ENCODE measurements at regions not wholly inside any gene's neighbourhood (a gene's known extent, or its start where the extent isn't known, plus 50 kb on each side); places are given as distances from the start of the nearest gene placed in this dataset.

DNA sequence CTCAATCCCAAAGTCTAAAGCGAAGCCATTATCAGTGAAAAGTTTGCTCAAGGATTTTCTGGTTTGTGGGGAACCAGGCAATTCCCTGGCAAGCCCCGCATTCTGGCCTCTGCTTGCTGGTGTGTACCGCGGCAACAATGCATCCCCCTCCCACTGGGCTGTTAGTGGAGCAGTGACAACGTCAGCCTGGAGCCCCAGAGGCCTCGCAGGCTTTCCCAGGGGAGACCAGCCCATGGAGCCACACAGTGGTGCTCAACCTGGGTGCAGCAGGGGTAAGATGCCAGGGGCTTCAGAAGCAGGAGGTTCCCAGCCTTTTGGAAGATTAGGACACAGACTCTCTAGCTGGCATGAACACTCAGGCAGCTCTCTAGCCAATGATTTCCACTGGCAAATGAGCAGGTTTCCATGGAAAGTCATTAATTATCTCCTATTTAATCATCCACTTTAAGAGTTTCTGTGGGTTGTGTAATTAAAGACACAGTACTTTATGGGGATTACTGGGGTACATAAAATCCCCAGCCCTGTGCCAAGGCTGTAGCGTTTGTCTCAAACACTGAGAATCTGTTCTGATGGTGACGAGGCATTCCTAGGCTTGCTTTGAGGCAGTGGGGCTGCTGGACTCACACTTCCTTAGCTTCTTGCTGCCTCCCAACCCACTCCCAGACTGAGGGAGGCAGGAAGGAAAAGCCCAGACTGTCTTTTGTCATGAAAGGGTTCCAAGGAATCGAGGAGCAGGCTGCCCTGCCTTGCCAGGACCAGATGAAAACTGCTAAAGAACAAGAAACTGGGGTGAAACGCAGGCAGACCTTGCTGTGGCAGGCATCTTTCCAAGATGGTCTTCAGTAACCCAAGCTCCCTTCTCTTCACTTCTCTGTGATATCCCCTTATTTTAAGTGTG lies 411.9 kb upstream of the SHH start:
- ATAC-seq (no peak), DNase-seq (ENCODE audit: low spot score in 2 of 2) (no peak)
- Mint-ChIP-seq H3K36me3 (no peaks in the 10 kb centered on the region), H3K9me3 (no peaks in the 10 kb centered on the region), H3K27ac (no peak overlapping the region)

- Mint-ChIP-seq H3K27ac (no peak overlapping the region), H3K9me3 (no peaks in the 10 kb centered on the region), H3K36me3 (no peaks in the 10 kb centered on the region)
- ATAC-seq (no peak), DNase-seq (ENCODE audit: low spot score in 2 of 2) (no peak)
These were observed 410.3 kb upstream of the SHH start for GRCh38 chr7:156222611-156223010.

DNA sequence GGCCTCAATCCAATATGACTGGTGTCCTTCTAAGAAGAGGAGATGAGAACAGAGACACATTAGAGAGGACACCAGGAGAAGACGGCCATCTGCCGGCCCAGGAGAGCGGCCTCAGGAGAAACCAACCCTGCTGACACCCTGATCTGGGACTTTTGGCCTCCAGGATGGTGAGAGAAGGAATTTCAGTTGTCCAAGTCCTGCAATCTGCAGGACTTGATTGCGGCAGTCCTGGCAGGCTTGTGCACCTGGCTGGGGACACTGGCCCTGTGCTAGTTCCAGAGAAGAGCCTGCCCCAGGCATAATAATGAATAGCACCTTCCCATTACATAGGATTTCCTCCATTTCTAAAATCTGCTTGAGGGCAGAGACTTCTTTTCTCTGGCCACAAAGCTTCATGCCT lies 409.9 kb upstream of the SHH start:
- ATAC-seq = no peak
- no peaks in the 10 kb centered on the region for H3K9me3 Mint-ChIP-seq
- no peak for DNase-seq (ENCODE audit: low spot score in 2 of 2)
- no peak overlapping the region for H3K27ac Mint-ChIP-seq
- H3K36me3 Mint-ChIP-seq = no peaks in the 10 kb centered on the region

DNA sequence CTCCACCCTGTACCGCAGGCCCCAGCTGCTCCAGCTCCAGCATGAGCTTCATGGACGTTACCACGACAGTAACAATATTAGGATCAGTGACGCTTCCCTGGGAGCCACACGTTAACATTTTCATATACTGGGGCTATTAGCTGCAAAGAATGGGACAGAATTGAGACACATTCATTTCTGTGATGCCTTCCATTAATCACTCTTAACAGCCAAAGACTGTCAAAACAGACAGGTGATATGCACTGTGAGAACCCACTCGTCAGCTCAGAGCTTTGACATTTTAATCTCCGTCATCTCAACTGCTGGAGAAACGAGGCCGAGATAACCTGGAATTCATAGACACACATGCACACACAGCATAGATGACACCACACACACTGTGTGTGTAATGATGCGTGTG lies 408.4 kb upstream of the SHH start:
- no peaks in the 10 kb centered on the region for H3K36me3 Mint-ChIP-seq
- H3K9me3 Mint-ChIP-seq = no peaks in the 10 kb centered on the region
- DNase-seq (ENCODE audit: low spot score in 2 of 2) (no peak), ATAC-seq (no peak)
- no peak overlapping the region for H3K27ac Mint-ChIP-seq

GRCh38 chr7:156220078-156220605 lies 407.9 kb upstream of the SHH start:
- ATAC-seq = no peak
- no peaks in the 10 kb centered on the region for H3K36me3 Mint-ChIP-seq
- H3K27ac Mint-ChIP-seq = no peak overlapping the region
- no peak for DNase-seq (ENCODE audit: low spot score in 2 of 2)
- H3K9me3 Mint-ChIP-seq = no peaks in the 10 kb centered on the region

DNA sequence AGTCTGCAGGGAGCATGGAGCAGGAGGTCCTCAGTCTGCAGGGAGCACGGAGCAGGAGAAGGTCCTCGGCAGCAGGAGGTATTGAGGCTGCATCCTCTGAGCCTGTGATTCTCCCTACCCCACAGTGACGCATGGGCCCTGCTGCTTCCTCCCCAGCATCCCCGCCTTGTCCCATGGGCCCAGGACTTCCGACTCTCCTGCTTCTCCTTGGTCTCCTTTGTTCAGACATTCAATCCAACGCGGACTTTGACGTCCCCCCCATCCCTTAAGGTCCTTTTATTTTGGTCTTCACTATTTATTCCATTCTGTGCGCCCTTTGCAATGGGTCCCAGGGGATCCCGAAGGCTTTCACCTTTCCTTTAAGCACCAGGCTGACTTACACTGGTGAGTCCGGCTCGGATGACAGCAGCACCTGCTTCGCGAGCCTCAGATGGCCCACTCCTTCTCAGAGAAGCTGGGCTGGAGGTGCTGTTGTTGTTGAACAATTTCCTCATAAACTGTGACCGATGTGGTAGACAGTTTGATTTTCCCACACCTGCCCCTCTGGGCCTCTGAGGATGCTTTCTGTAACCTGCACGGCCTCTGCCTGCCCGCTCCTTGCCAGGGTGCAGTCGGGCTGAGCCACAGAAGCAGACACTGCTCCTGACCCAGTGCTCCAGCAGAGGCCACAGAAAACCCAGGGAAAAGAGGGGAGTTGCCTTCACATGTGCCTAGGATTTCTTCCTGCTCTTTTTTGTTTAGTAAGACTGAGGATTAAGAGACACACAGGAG lies 407.2 kb upstream of the SHH start:
- DNase-seq (ENCODE audit: low spot score in 2 of 2) (no peak), ATAC-seq (no peak)
- H3K9me3 Mint-ChIP-seq = no peaks in the 10 kb centered on the region
- no peak overlapping the region for H3K27ac Mint-ChIP-seq
- no peaks in the 10 kb centered on the region for H3K36me3 Mint-ChIP-seq

DNA sequence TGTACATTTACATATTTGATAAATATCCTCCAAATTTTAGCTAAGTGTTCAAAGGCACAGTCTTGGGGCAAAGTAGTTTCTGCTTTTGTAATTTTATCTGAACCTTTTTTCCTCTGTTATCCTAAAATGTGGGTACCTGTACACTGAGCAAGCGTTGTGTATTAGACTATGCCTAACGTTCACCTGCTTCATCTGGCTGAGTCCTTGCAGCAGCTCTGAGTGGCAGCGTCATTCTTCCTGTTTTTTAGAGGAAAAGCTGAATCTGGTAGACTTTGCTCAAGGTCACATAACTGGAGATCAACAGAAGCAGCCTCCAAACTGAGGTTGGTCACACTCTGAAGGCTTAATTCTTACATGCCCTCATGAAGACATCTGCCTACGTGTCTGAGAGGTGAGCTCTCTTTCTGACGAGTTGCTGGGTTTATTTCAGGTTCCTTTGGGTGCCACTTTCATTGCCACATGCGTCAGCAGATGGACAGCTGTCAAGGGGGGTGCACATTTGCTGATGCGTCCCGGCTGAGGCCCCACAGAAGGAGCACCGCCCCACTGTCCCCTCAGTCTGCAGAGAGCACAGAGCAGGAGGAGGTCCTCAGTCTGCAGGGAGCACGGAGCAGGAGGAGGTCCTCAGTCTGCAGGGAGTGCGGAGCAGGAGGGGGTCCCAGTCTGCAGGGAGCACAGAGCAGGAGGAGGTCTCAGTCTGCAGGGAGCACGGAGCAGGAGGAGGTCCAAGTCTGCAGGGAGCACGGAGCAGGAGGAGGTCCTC lies 406.5 kb upstream of the SHH start:
- DNase-seq (ENCODE audit: low spot score in 2 of 2) (no peak), ATAC-seq (no peak)
- no peaks in the 10 kb centered on the region for H3K9me3 Mint-ChIP-seq
- no peak overlapping the region for H3K27ac Mint-ChIP-seq
- H3K36me3 Mint-ChIP-seq = no peaks in the 10 kb centered on the region

GRCh38 chr7:156217803-156218202 lies 405.5 kb upstream of the SHH start:
- H3K9me3 Mint-ChIP-seq = no peaks in the 10 kb centered on the region
- H3K27ac Mint-ChIP-seq = no peak overlapping the region
- DNase-seq (ENCODE audit: low spot score in 2 of 2) = no peak
- H3K36me3 Mint-ChIP-seq = no peaks in the 10 kb centered on the region
- ATAC-seq = no peak

DNA sequence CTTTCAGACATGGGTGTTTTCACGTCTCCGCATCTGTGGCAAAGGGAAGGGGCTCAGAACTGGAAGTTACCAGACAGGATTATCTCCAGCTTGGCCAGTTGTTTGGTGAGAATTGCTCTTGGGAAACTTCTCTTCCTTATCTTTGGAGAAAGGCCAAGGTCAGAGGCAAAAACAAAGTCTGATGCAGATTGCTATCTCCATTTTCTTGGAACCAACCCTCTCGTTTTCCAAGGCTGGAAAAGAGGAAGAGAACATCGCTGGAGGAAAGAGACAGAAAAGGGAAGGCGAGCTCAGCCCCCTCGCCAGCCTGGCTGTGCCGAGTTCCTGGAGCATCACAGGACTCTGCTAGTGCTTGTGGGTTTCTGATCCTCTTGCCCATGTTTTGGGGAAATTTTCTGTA lies 396.8 kb upstream of the SHH start:
- DNase-seq (ENCODE audit: low spot score in 2 of 2) (no peak), ATAC-seq (no peak)
- Mint-ChIP-seq H3K9me3 (no peaks in the 10 kb centered on the region), H3K27ac (no peak overlapping the region), H3K36me3 (no peaks in the 10 kb centered on the region)

GRCh38 chr7:156207306-156207705 lies 395.0 kb upstream of the SHH start:
- ATAC-seq (no peak), DNase-seq (ENCODE audit: low spot score in 2 of 2) (no peak)
- H3K27ac Mint-ChIP-seq = no peak overlapping the region
- H3K9me3 Mint-ChIP-seq = no peaks in the 10 kb centered on the region
- no peaks in the 10 kb centered on the region for H3K36me3 Mint-ChIP-seq

DNA sequence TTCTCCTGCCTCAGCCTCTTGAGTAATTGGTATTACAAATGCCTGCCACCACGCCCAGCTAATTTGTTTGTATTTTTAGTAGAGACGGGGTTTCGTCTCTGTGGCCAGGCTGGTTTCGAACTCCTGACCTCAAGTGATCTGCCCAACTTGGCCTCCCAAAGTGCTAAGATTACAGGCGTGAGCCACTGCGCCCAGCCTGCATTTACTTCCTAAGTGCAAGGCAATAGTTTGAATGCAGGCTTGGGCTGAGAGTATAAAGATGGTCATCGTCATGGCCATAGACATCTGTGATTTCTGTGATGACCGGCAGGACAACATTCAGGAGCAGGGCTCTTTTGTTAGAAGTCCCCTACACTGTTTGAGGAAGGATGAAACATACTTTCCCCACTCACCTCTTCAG lies 393.9 kb upstream of the SHH start:
- no peaks in the 10 kb centered on the region for H3K36me3 Mint-ChIP-seq
- ATAC-seq (no peak), DNase-seq (ENCODE audit: low spot score in 2 of 2) (no peak)
- no peaks in the 10 kb centered on the region for H3K9me3 Mint-ChIP-seq
- H3K27ac Mint-ChIP-seq = no peak overlapping the region

GRCh38 chr7:156204820-156205219 lies 392.6 kb upstream of the SHH start:
- H3K9me3 Mint-ChIP-seq = no peaks in the 10 kb centered on the region
- ATAC-seq (no peak), DNase-seq (ENCODE audit: low spot score in 2 of 2) (no peak)
- H3K27ac Mint-ChIP-seq = no peak overlapping the region
- H3K36me3 Mint-ChIP-seq = no peaks in the 10 kb centered on the region

GRCh38 chr7:156203923-156204322 lies 391.7 kb upstream of the SHH start:
- no peaks in the 10 kb centered on the region for H3K9me3 Mint-ChIP-seq
- no peak overlapping the region for H3K27ac Mint-ChIP-seq
- H3K36me3 Mint-ChIP-seq = no peaks in the 10 kb centered on the region
- DNase-seq (ENCODE audit: low spot score in 2 of 2) = no peak
- no peak for ATAC-seq

- no peak for ATAC-seq
- DNase-seq (ENCODE audit: low spot score in 2 of 2) = no peak
- Mint-ChIP-seq H3K36me3 (no peaks in the 10 kb centered on the region), H3K27ac (no peak overlapping the region), H3K9me3 (no peaks in the 10 kb centered on the region)
These were observed 386.0 kb upstream of the SHH start for GRCh38 chr7:156198277-156198676.

DNA sequence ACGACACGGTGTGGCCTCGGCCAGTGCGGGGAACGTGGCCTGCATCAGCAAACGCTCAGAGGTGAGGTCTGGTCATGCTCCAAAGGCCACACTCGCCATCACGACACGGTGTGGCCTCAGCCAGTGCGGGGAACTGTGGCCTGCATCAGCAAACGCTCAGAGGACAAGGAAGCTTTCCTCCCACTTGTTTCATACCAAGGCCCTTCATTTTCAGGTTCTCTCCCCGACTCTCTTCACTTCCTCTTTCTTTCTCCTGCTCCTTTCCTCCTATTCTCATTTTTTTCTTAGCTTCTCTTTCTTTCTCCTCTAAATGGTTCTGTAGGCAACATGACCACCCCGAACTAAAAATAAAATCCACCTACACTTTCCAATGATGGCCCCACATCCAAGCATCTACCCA lies 384.4 kb upstream of the SHH start:
- H3K9me3 Mint-ChIP-seq = no peaks in the 10 kb centered on the region
- DNase-seq (ENCODE audit: low spot score in 2 of 2) = no peak
- no peak for ATAC-seq
- H3K36me3 Mint-ChIP-seq = no peaks in the 10 kb centered on the region
- H3K27ac Mint-ChIP-seq = no peak overlapping the region

GRCh38 chr7:156195276-156195675 lies 383.0 kb upstream of the SHH start:
- no peak overlapping the region for H3K27ac Mint-ChIP-seq
- DNase-seq (ENCODE audit: low spot score in 2 of 2) = no peak
- ATAC-seq = no peak
- no peaks in the 10 kb centered on the region for H3K9me3 Mint-ChIP-seq
- H3K36me3 Mint-ChIP-seq = no peaks in the 10 kb centered on the region

GRCh38 chr7:156194813-156195212 lies 382.6 kb upstream of the SHH start:
- Mint-ChIP-seq H3K9me3 (no peaks in the 10 kb centered on the region), H3K27ac (no peak overlapping the region)
- DNase-seq (ENCODE audit: low spot score in 2 of 2) = no peak

More at GRCh38 chr7:156194813-156195212, 382.6 kb upstream of the SHH start:
- H3K36me3 Mint-ChIP-seq = no peaks in the 10 kb centered on the region
- no peak for ATAC-seq
